Karpas-422 (cell line): ENCODE measurements at regions not wholly inside any gene's neighbourhood (a gene's known extent, or its start where the extent isn't known, plus 50 kb on each side); places are given as distances from the start of the nearest gene placed in this dataset.
A peak's percentile ranks its signal among the peaks of the same experiment; 100 is the strongest.

ENCODE experiments used
- DNase-seq: peaks from one replicate; pipeline ENCODE4 v3.0.0-alpha.2; 2015
- H2AFZ ChIP-seq: fragments of 200-600 bp; sonication (generic); 2 replicates; pipeline ENCODE4 v1.6.1; 2014; ENCODE audit warnings: antibody characterized with exemption, low read length, mixed read lengths
- H3K27ac ChIP-seq: fragments of 200-600 bp; sonication (generic); 2 replicates; pipeline ENCODE4 v1.5.1; 2014; ENCODE audit warnings: mild to moderate bottlenecking, low read length, moderate library complexity
- H3K27me3 ChIP-seq: fragments of 200-600 bp; sonication (generic); 2 replicates; pipeline ENCODE4 v1.6.1; 2014; ENCODE audit warnings: low read length, mixed read lengths
- H3K36me3 ChIP-seq: fragments of 200-600 bp; sonication (generic); 2 replicates; pipeline ENCODE4 v1.6.1; 2014; ENCODE audit warnings: low read length, mixed read lengths; ENCODE audit not compliant: insufficient read depth
- H3K4me1 ChIP-seq: fragments of 200-600 bp; sonication (generic); 2 replicates; pipeline ENCODE4 v1.6.1; 2014; ENCODE audit warnings: mild to moderate bottlenecking, low read length, mixed read lengths
- H3K4me2 ChIP-seq: fragments of 200-600 bp; sonication (generic); 2 replicates; pipeline ENCODE4 v1.6.1; 2014; ENCODE audit warnings: low read length, low read depth, mild to moderate bottlenecking; ENCODE audit not compliant: poor library complexity, severe bottlenecking
- H3K4me3 ChIP-seq: fragments of 200-600 bp; sonication (generic); 2 replicates; pipeline ENCODE4 v1.5.1; 2014; ENCODE audit warnings: mild to moderate bottlenecking, antibody characterized with exemption, low read length, mixed read lengths
- H3K79me2 ChIP-seq: fragments of 200-600 bp; sonication (generic); 2 replicates; pipeline ENCODE4 v1.6.1; 2014; ENCODE audit warnings: mild to moderate bottlenecking, low read length, mixed read lengths
- H3K9ac ChIP-seq: fragments of 200-600 bp; sonication (generic); 2 replicates; pipeline ENCODE4 v1.6.0; 2014; ENCODE audit warnings: low read length
- H3K9me2 ChIP-seq: fragments of 200-600 bp; sonication (generic), shearing (Covaris generic); replicated peaks from 2 replicates; pipeline ENCODE4 v1.6.0; 2014; ENCODE audit warnings: mild to moderate bottlenecking, low read length, moderate library complexity; ENCODE audit not compliant: insufficient read depth
- H3K9me3 ChIP-seq: fragments of 300-700, 200-600 bp; sonication (generic); 2 replicates; pipeline ENCODE4 v1.6.1; 2014; ENCODE audit warnings: low read length, mixed read lengths
- H4K20me1 ChIP-seq: fragments of 200-600 bp; sonication (generic); 2 replicates; pipeline ENCODE4 v1.6.1; 2014; ENCODE audit warnings: mild to moderate bottlenecking, antibody characterized with exemption, low read length, low read depth; ENCODE audit not compliant: insufficient read depth

DNA sequence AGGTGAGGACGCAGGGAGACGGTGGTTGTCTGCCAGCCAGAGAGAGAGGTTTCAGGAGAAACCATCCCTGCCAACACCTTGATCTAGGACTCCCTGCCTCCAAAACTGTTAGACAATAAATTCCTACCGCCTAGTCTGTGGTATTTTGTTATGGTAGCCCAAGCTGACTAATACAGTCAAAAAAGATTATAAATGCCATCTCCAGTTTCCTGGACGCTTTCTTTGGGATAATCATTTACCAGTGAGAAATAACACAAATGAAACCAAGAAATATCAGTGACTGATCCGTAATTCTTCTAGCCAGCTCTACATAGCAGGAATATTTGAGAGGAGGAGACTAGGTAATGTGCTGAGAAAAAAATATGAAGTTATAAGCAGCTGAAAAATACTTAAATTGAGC lies 707.8 kb upstream of the LMCD1 start:
- H3K27me3 ChIP-seq, result no peaks in the 10 kb centered on the region
- H3K9me2 ChIP-seq, result no peaks in the 10 kb centered on the region
- no peak for DNase-seq
- no peak overlapping the region for H3K4me3 ChIP-seq
- no peaks in the 10 kb centered on the region for H4K20me1 ChIP-seq
- no peak overlapping the region for H3K27ac ChIP-seq
- no peak overlapping the region for H3K9ac ChIP-seq
- H2AFZ ChIP-seq, result no peak overlapping the region
- H3K79me2 ChIP-seq, result no peaks in the 10 kb centered on the region
- peaks cover 13% of the 10 kb centered on the region for H3K9me3 ChIP-seq
- H3K4me2 ChIP-seq, result no peak overlapping the region
- no peaks in the 10 kb centered on the region for H3K36me3 ChIP-seq
- H3K4me1 ChIP-seq, result no peaks in the 10 kb centered on the region

DNA sequence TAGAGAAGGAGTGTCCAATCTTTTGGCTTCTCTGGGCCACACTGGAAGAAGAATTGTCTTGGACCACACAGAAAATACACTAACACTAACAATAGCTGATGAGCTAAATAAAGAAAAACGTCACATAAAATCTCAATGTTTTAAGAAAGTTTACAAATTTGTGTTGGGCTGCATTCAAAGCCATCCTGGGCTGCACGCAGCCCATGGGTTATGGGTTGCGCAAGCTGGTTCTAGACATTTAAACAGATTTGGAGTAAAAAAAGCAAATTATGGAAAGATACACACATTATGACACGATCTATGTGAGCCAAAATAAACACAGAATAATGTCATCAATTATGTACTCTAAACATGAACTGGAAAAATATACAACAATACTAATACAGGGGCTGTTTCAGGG lies 703.3 kb upstream of the LMCD1 start:
- H3K27me3 ChIP-seq, result no peaks in the 10 kb centered on the region
- H3K9ac ChIP-seq, result no peak overlapping the region
- H4K20me1 ChIP-seq, result no peaks in the 10 kb centered on the region
- no peaks in the 10 kb centered on the region for H3K79me2 ChIP-seq
- no peak overlapping the region for H3K4me3 ChIP-seq
- H3K9me3 ChIP-seq, result no peaks in the 10 kb centered on the region
- no peaks in the 10 kb centered on the region for H3K4me1 ChIP-seq
- no peak overlapping the region for H3K27ac ChIP-seq
- no peak overlapping the region for H3K4me2 ChIP-seq
- DNase-seq, result no peak
- H2AFZ ChIP-seq, result no peak overlapping the region
- no peaks in the 10 kb centered on the region for H3K36me3 ChIP-seq
- no peaks in the 10 kb centered on the region for H3K9me2 ChIP-seq

DNA sequence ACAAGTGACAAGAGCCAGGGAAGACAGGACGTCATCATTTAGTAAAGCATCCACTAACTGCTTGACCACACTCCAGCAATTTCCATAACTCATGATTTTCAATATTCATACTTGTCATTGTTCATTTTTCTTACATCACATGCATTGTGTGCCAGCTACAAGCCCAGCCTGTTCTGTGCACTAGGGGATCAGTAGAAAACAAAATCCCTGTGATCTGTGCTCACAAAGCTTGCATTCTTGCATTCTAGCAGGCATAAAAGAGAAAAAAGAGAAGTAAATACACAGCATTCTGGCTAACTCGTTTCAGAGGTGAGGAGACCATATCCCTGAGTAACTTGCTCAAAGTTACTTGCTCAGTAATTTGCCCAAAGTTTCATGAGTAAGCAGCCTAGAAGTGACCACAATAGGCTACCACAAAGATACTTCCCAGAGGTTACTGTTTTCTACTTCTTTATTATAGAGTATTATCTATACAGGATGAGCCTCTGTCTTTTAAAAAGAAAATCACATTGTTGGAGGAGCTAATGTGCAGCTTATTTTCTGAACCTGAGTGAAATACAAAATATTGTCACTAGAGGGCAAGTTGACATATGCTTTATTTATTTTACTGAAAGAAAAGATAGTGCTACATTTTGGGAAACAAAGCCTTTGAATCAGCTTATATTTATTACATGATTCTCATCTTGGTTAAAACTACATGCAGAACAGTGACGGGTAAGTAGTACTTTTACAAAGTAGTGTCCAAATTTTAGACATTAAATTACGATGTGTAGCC lies 701.4 kb upstream of the LMCD1 start:
- H3K4me2 ChIP-seq, result no peak overlapping the region
- H4K20me1 ChIP-seq, result no peaks in the 10 kb centered on the region
- H3K9ac ChIP-seq, result no peak overlapping the region
- H3K27ac ChIP-seq, result no peak overlapping the region
- H2AFZ ChIP-seq, result no peak overlapping the region
- H3K4me1 ChIP-seq, result no peaks in the 10 kb centered on the region
- H3K79me2 ChIP-seq, result no peaks in the 10 kb centered on the region
- no peaks in the 10 kb centered on the region for H3K36me3 ChIP-seq
- H3K9me3 ChIP-seq, result no peaks in the 10 kb centered on the region
- H3K9me2 ChIP-seq, result no peaks in the 10 kb centered on the region
- no peak overlapping the region for H3K4me3 ChIP-seq
- no peaks in the 10 kb centered on the region for H3K27me3 ChIP-seq
- DNase-seq, result peak; percentile 44

DNA sequence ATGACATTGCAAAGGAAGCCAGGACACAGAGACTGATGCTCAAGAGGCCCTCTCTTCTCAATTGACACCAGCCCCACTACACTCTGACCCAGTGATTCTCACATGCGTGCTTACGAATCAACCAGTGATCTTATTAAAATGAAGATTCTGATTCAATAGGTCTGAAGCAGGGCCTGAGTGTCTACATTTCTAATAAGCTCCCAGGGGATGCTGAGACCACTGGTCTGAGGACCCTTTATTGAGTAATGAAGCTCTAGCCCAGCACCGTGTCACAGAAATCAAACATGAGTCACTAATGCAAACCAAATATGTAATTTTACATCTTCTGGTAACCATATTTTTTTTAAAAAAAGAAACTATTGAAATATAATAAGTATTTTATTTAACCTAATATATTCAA lies 689.1 kb upstream of the LMCD1 start:
- no peaks in the 10 kb centered on the region for H4K20me1 ChIP-seq
- H3K9ac ChIP-seq, result no peak overlapping the region
- no peak overlapping the region for H3K4me2 ChIP-seq
- peaks cover 4% of the 10 kb centered on the region; the same call in 1 of the 2 replicates for H3K9me3 ChIP-seq
- no peak overlapping the region for H3K27ac ChIP-seq
- H2AFZ ChIP-seq, result no peak overlapping the region
- no peaks in the 10 kb centered on the region for H3K9me2 ChIP-seq
- no peaks in the 10 kb centered on the region for H3K4me1 ChIP-seq
- H3K4me3 ChIP-seq, result no peak overlapping the region
- no peaks in the 10 kb centered on the region for H3K36me3 ChIP-seq
- no peaks in the 10 kb centered on the region for H3K79me2 ChIP-seq
- no peak for DNase-seq
- no peaks in the 10 kb centered on the region for H3K27me3 ChIP-seq

DNA sequence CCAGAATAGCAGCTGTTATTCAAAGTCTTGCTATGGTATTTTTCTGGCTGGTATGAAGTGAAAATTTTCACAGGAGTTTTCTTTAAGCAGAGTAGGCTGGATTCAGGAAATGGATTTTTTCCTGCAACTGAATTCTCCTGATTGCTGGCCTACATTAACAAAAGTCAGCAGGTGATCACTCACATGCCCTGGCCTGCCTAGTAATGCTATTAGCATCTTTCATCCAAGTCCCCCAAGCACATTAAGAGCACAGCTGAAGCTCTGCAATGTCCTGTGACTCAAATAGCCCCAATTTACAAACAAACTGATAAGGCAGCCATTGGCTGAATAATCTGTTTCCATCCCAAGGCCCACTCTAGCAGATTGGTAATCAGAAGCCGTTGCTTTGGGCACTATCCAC lies 688.3 kb upstream of the LMCD1 start:
- no peak for DNase-seq
- Histone ChIP-seq H3K79me2 (no peaks in the 10 kb centered on the region), H3K4me1 (no peaks in the 10 kb centered on the region), H3K27me3 (no peaks in the 10 kb centered on the region), H3K4me3 (no peak overlapping the region), H3K4me2 (no peak overlapping the region), H3K9me2 (no peaks in the 10 kb centered on the region), H4K20me1 (no peaks in the 10 kb centered on the region), H3K36me3 (no peaks in the 10 kb centered on the region), H2AFZ (no peak overlapping the region), H3K27ac (no peak overlapping the region), H3K9ac (no peak overlapping the region), H3K9me3 (peaks cover 4% of the 10 kb centered on the region; the same call in 1 of the 2 replicates)

DNA sequence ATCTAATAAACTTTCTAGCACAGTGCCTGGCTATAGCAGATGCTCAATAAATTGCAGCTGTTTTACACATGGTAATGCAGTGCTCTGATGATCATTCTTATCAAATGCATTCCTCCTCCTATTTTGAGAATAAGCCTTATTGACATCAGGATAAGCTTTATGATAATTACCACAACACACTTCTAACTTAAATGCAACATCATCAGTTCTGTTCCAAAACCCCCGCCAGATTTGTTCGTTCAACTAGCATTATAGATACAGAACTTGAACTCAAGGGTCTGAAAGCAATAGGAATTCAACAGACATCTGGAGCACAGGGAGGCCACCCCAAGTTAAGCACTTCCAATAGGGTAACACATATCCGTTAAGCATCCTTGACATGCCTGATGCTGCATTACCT lies 684.4 kb upstream of the LMCD1 start:
- Histone ChIP-seq H3K4me3 (no peak overlapping the region), H3K27ac (no peak overlapping the region), H3K9me2 (no peaks in the 10 kb centered on the region), H3K27me3 (no peaks in the 10 kb centered on the region), H4K20me1 (no peaks in the 10 kb centered on the region), H3K4me1 (no peaks in the 10 kb centered on the region), H3K36me3 (no peaks in the 10 kb centered on the region), H3K9me3 (peaks cover 8% of the 10 kb centered on the region; the same call in 1 of the 2 replicates), H2AFZ (no peak overlapping the region), H3K9ac (no peak overlapping the region), H3K79me2 (no peaks in the 10 kb centered on the region), H3K4me2 (no peak overlapping the region)
- DNase-seq, result no peak

DNA sequence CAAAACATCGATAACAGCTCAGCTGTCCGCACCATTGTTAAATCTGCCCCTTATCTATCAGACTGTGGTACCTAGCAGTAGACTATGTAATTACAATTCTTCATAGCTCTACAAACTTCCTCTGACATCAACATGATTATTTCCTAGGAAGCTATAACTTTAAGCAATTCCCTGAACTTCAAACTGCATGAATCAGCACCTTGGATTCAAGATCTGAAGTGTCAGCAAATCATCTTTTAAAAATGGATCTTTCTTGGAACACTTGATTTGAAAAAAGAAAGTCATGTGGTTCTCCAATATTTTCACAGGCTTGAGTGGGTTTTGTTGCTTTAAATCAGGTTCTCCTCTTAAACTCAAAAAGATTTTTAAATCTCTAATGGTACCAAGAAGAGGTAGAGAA lies 680.7 kb upstream of the LMCD1 start:
- Histone ChIP-seq H4K20me1 (no peaks in the 10 kb centered on the region), H3K4me1 (no peaks in the 10 kb centered on the region), H3K79me2 (no peaks in the 10 kb centered on the region), H2AFZ (no peak overlapping the region), H3K9ac (no peak overlapping the region), H3K9me3 (peaks cover 33% of the 10 kb centered on the region), H3K27ac (no peak overlapping the region), H3K27me3 (no peaks in the 10 kb centered on the region), H3K9me2 (no peaks in the 10 kb centered on the region), H3K36me3 (no peaks in the 10 kb centered on the region), H3K4me3 (no peak overlapping the region), H3K4me2 (no peak overlapping the region)
- DNase-seq, result no peak

DNA sequence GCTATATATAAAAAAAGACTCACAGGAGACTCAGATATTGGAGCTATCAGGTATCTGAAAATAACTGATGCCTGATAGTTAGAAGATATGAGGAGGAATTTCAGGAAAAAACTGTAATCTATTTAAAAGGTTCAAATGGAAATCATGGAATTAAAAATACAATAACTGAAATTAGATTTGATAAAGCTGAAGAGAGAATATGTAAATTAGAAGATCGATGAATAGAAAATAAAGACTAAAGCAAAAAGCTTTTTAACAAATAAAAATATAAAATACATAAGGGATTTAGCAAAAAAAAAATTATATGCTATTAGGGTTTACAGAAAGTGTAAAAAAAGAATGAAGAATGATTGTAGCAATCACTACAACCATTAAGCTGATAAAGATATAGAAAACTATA lies 679.8 kb upstream of the LMCD1 start:
- Histone ChIP-seq H3K27me3 (no peaks in the 10 kb centered on the region), H3K9me3 (peaks cover 39% of the 10 kb centered on the region), H3K4me3 (no peak overlapping the region), H3K27ac (no peak overlapping the region), H3K4me1 (no peaks in the 10 kb centered on the region), H4K20me1 (no peaks in the 10 kb centered on the region), H3K9me2 (no peaks in the 10 kb centered on the region), H3K79me2 (no peaks in the 10 kb centered on the region), H3K4me2 (no peak overlapping the region), H3K9ac (no peak overlapping the region), H2AFZ (no peak overlapping the region), H3K36me3 (no peaks in the 10 kb centered on the region)
- no peak for DNase-seq
